HG03135 (cell line): ENCODE measurements at regions not wholly inside any gene's neighbourhood (a gene's known extent, or its start where the extent isn't known, plus 50 kb on each side); places are given as distances from the start of the nearest gene placed in this dataset.
"Not testable (repeated sequence)": the region's sequence is repeated elsewhere in the genome, so short reads cannot be mapped to it uniquely, and the experiment has no call there.

Source experiments
- ATAC-seq: cut with Tn5 transposase; IDR thresholded peaks from one replicate; pipeline ENCODE4 v1.9.1; 2021; ENCODE audit warnings: mild to moderate bottlenecking, moderate library complexity; ENCODE audit not compliant: unreplicated experiment

- not testable (repeated sequence) for ATAC-seq
Observed at GRCh38 chr1:91207691-91208090, 185.9 kb upstream of the ZNF644 start.

GRCh38 chr1:91204150-91204549 is 182.3 kb upstream of the ZNF644 start:
- not testable (repeated sequence) for ATAC-seq

- no peak for ATAC-seq
Observed at GRCh38 chr1:91201694-91202093, 179.9 kb upstream of the ZNF644 start.

DNA sequence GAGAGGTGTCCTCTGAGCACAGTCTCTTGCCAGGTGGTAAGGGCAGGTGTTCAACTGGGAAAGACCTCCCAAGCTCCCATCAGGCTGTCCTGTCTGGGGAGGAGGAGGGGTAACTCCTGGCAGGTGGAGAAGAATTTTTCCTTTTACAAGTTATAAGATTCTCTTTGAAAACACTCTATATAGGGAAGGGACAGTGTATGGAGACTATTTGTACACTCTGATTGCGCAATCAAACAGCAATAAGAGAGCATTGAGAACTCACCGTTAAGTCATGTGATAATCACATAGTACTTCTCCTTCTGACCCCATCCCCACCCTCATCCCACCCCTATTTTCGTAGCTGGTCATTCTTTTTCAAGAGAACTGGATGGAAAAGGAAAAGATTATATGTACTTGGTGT is 179.3 kb upstream of the ZNF644 start:
- ATAC-seq: no peak

GRCh38 chr1:91200675-91201074 is 178.8 kb upstream of the ZNF644 start:
- no peak for ATAC-seq

DNA sequence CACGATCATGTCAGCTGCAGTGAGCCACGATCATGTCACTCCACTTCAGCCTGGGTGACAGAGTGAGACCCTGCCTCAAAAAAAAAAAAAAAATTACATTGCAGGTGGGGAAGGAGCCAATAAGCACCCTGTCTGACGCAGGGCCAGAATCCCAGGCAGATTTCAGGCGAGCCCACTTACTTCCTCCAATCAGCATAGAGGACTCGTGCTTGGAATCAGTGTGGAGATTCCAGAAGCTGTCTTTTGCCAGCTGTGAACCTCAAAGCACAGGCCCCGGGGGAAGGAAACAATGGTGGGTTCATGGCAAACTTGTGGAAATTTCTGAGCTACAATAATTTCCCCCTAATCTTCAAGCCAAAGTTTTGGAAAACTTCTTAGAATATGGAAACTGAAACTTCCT is 178.2 kb upstream of the ZNF644 start:
- no peak for ATAC-seq

GRCh38 chr1:91190996-91191395 is 169.2 kb upstream of the ZNF644 start:
- ATAC-seq: no peak

DNA sequence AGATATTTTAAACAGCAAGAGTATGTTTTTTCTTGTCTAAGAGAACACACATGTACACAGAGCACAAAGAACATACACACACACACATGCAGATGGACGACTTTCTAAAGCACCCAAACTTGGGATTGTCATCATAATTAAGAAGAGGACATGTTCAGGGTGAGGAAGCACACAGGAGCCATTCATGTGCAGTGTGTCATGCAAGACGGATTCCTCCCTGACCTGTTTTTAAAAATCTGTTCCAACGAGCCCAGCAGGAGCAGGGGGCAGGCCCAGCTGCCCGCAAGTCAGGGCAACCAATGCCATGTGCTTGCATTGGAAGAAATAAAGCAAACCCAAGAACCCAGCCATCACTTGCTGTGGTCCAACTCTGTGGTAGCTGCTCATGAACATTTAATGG is 167.3 kb upstream of the ZNF644 start:
- no peak for ATAC-seq

DNA sequence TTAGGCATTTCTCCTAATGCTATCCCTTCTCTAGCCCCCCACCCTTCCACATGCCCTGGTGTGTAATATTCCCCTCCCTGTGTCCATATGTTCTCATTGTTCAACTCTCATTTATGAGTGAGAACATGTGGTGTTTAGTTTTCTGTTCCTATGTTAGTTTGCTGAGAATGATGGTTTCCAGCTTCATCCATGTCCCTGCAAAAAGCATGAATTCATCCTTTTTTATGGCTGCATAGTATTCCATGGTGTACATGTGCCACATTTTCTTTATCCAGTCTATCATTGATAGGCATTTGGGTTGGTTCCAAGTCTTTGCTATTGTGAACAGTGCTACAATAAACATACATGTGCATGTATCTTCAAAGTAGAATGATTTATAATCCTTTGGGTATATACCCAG is 161.0 kb upstream of the ZNF644 start:
- ATAC-seq: not testable (repeated sequence)

DNA sequence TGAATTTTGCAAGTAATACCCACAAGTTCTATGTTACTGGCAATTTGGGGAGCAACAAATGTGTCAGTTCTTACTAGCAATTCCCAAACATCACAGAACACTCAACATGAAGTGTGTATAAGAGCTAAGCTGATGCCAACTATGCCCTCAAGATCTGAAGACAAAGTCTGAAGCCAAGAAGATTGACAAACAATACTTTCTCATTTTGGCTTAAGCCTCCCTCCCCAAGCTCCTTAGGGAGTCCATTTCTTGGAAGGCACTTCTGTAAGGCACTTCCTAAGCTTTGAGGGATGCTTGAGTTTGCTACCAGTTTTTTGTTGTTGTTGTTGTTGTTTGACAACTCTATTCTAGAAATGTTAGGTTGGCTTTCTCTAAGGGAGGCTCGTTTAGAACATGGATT is 154.4 kb upstream of the ZNF644 start:
- no peak for ATAC-seq

- no peak for ATAC-seq
Observed at GRCh38 chr1:91174734-91175133, 152.9 kb upstream of the ZNF644 start.

- no peak for ATAC-seq
Observed at GRCh38 chr1:91173346-91173890, 151.6 kb upstream of the ZNF644 start.

GRCh38 chr1:91172541-91172940 is 150.7 kb upstream of the ZNF644 start:
- no peak for ATAC-seq

DNA sequence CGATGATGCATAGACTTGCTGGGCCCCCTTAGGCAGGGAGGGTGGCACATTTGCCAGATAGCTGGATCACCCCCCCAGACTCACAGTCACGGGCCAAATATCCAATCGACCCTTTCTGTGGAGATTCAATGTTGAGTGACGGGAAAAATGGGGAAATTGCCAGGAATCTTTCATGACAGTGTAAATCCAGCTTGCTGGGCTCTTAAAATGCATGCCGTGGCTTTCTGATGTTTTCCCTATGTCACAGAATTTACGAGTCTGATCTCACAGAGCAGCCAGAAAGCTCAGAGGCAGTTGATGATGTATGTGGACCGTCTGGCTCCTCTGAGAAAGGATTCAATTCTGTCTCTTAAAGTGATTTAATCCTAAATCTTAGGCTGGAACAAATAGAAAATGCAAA is 150.1 kb upstream of the ZNF644 start:
- ATAC-seq: no peak

DNA sequence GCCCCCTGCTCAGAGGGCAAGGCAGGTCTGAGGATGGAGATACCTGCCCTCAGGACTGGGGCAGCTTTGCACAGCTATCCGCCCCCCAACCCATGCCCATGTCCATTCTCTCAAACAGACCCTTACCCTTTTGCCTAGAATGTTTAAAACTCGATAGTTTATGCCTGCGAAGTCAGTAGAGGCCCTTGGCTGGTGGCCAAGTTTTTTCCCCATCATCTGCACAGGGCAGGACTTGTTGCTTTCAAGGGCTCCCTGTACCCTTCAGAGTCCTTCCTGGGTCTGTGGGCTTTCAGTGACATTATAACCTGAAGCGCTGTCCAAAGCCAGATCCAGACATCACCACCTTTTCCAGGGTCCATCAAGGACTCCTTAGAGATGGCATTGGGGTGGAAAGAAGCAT is 148.7 kb upstream of the ZNF644 start:
- no peak for ATAC-seq

DNA sequence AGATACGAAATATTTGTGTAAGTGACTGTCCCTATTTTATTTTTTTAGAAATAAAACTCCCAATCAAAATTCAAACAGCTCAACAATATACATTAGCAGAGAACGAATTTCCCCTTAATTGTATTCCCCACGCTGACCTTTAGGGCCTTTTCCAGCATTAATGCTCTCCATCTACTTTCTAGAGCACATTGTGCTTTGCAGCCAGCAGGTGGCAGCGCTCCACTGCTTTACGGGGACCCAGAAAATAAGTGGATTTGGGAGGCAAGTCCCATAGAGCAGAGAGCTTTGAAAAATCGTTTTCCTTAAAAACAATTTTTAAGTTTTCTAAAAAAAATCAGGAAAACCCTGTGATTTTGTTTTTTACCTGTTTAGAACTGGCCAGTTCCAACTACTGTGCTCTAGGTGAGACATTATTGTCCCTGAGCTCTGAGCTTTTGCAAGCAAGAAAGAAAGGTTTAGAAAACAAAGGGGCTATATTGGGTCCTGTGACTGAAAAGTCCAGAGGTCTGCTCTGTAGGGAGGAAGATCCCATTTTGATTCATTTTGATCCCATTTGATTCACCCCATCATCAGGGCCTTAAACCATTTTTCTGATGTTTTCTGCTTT is 144.4 kb upstream of the ZNF644 start:
- ATAC-seq: no peak

DNA sequence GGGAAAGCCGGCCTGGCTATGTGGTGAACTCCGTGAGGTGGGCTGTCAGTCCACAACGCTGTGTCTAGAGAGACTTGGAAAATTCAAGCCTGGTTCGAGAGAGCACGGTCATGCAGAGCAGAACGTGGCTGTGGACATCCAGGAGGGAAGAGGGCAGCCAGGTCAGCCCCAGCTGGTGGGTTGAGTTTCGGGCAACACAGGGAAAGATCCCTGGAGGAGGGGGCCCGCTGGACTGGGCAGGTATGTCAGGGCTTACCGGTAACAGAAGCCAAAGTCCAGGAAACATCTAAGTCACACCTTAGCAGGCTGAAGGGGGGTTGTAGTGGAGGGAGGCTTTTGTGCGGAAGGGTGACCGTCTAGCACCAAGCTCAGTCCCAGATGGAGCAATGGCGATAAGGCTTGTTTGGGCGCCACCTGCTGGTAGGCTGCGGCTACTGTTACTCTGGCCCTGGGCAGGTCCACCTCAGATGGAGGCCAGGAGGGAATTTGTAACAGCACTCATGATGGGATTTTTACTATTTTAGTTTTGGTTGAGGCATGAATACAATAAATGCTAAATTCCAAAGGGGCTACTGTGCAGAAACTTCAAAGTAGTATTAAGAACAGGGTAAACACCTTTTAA is 143.3 kb upstream of the ZNF644 start:
- ATAC-seq: peak; percentile 92

- no peak for ATAC-seq
Observed at GRCh38 chr1:91162613-91163012, 140.8 kb upstream of the ZNF644 start.

GRCh38 chr1:91161749-91162148 is 139.9 kb upstream of the ZNF644 start:
- ATAC-seq: no peak

DNA sequence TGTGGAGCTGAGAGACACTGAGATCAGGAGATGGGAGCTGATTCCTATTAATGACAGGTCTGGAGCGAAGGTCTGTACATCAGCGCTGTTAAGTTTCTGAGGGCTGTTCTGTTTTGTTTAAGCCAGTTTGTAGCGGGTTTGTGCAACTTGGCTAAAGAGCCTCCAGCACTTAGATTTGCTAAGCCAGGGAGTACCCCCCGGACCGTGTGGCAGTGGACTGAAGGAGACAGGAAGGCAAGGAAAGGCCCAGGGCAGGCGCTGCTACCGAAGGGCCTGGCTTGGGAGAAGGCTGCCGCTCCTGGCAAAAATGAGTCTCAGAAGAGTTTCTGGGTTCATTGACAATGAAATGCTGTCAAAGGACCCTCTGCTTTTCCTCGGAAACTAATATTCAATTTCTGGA is 139.3 kb upstream of the ZNF644 start:
- no peak for ATAC-seq

GRCh38 chr1:91160363-91161075 is 138.7 kb upstream of the ZNF644 start:
- ATAC-seq: no peak

- no peak for ATAC-seq
Observed at GRCh38 chr1:91153341-91153740, 131.5 kb upstream of the ZNF644 start.
